HepG2 (cell line): ENCODE measurements at regions not wholly inside any gene's neighbourhood (a gene's known extent, or its start where the extent isn't known, plus 50 kb on each side); places are given as distances from the start of the nearest gene placed in this dataset.

Experiments
- CHCHD3 ChIP-seq: sonication (generic); formaldehyde crosslinking; IDR thresholded peaks from 2 replicates; pipeline ENCODE4 v1.8.0; 2022; ENCODE audit warnings: mild to moderate bottlenecking, missing genetic modification reagents, moderate library complexity
- EZH2 ChIP-seq: conservative IDR thresholded peaks from 2 replicates; pipeline ENCODE4 v1.6.1; 2012; ENCODE audit warnings: mild to moderate bottlenecking, low read depth, low read length, moderate library complexity
- POLR2AphosphoS2 ChIP-seq: IDR thresholded peaks from 2 replicates; pipeline ENCODE4 v1.6.1; 2011; ENCODE audit warnings: low read depth, low read length, improper control_type of control experiment
- RFXAP ChIP-seq: sonication (generic); formaldehyde crosslinking; IDR thresholded peaks from 2 replicates; pipeline ENCODE4 v1.4.0; 2020; ENCODE audit warnings: missing genetic modification reagents, borderline replicate concordance
- ZNF207 ChIP-seq: fragments of 450-650 bp; IDR thresholded peaks from 2 replicates; pipeline ENCODE4 v1.6.1; 2016; ENCODE audit warnings: antibody characterized with exemption, borderline replicate concordance
- TF ChIP-seq, protein P1 (sequence below): sonication (generic); formaldehyde crosslinking; IDR thresholded peaks from 2 replicates; pipeline ENCODE4 v1.5.0; 2020; ENCODE audit warnings: mild to moderate bottlenecking, missing genetic modification reagents, moderate library complexity
- TF ChIP-seq, protein P2 (sequence below): IDR thresholded peaks from 2 replicates; pipeline ENCODE4 v1.6.1; 2012; ENCODE audit warnings: inconsistent platforms

DNA sequence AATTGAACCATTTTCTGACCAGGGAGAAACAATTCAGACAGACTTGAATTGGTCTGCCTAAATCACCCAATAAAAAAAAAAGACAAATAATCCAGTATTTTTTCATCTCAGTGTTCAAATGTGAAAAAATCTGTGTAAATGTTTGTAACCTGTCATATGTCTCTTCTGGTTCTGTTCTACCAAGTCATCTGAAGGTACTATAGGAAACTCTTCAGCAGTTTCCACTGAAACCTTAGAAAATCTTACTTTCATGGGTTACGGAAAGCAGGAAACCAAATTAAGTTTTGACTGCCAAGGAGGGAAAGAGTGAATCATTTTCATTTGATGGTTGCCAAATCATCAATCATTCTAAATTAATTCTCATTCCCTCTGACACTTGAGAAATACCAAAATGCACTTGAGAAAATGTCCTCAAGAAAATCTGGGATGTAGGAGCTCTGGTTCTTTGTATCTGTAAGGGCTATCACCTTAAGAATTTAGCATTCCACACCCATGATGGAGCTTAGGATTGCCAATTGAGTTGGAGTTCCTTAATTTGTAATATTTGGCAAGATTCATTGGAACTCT, 278.2 kb upstream of the KCNH8 start:
- TF ChIP-seq POLR2AphosphoS2 (no peak), RFXAP (CRISPR knock-in tag) (no peak), EZH2 (no peak), CHCHD3 (CRISPR knock-in tag) (no peak), ZNF207 (no peak)
- TF ChIP-seq, protein P1, sequence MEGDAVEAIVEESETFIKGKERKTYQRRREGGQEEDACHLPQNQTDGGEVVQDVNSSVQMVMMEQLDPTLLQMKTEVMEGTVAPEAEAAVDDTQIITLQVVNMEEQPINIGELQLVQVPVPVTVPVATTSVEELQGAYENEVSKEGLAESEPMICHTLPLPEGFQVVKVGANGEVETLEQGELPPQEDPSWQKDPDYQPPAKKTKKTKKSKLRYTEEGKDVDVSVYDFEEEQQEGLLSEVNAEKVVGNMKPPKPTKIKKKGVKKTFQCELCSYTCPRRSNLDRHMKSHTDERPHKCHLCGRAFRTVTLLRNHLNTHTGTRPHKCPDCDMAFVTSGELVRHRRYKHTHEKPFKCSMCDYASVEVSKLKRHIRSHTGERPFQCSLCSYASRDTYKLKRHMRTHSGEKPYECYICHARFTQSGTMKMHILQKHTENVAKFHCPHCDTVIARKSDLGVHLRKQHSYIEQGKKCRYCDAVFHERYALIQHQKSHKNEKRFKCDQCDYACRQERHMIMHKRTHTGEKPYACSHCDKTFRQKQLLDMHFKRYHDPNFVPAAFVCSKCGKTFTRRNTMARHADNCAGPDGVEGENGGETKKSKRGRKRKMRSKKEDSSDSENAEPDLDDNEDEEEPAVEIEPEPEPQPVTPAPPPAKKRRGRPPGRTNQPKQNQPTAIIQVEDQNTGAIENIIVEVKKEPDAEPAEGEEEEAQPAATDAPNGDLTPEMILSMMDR, result no peak
- TF ChIP-seq, protein P2, sequence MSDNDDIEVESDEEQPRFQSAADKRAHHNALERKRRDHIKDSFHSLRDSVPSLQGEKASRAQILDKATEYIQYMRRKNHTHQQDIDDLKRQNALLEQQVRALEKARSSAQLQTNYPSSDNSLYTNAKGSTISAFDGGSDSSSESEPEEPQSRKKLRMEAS, result no peak
